ENCODE measurements at regions not wholly inside any gene's neighbourhood (a gene's known extent, or its start where the extent isn't known, plus 50 kb on each side); places are given as distances from the start of the nearest gene placed in this dataset.
A peak's percentile ranks its signal among the peaks of the same experiment; 100 is the strongest.

GRCh38 chr6:113317891-113318574, 539.1 kb upstream of the MARCKS start:
- TF ChIP-seq CTCF (IDR thresholded peaks at IDR 0.05; ENCODE audit: low read depth, low read length) = no peak
- no peak overlapping the region for H3K4me3 ChIP-seq (replicated peaks in 1 of 2; ENCODE audit: low read depth in 2 of 2, low read length in 2 of 2)
- no peak for DNase-seq (ENCODE audit: low read depth in 2 of 2)

- TF ChIP-seq CTCF (IDR thresholded peaks at IDR 0.05; ENCODE audit: low read depth, low read length) = no peak
- peak in 1 of 2 donors; percentile 1 for DNase-seq (ENCODE audit: low read depth in 2 of 2)
These were observed 538.6 kb upstream of the MARCKS start for GRCh38 chr6:113318575-113318917.

GRCh38 chr6:113320653-113321052, 536.5 kb upstream of the MARCKS start:
- no peak overlapping the region for H3K4me3 ChIP-seq (replicated peaks in 1 of 2; ENCODE audit: low read depth in 2 of 2, low read length in 2 of 2)
- DNase-seq (ENCODE audit: low read depth in 2 of 2) = no peak
- no peak for TF ChIP-seq CTCF (IDR thresholded peaks at IDR 0.05; ENCODE audit: low read depth, low read length)

More at GRCh38 chr6:113318575-113318917, 538.6 kb upstream of the MARCKS start:
- no peak overlapping the region for H3K4me3 ChIP-seq (replicated peaks in 1 of 2; ENCODE audit: low read depth in 2 of 2, low read length in 2 of 2)

GRCh38 chr6:113326781-113327180, 530.4 kb upstream of the MARCKS start:
- TF ChIP-seq CTCF (IDR thresholded peaks at IDR 0.05; ENCODE audit: low read depth, low read length) = no peak
- no peak overlapping the region for H3K4me3 ChIP-seq (replicated peaks in 1 of 2; ENCODE audit: low read depth in 2 of 2, low read length in 2 of 2)
- no peak for DNase-seq (ENCODE audit: low read depth in 2 of 2)

- H3K4me3 ChIP-seq (replicated peaks in 1 of 2; ENCODE audit: low read depth in 2 of 2, low read length in 2 of 2) = no peak overlapping the region
- peak; percentile 39 to 69 for DNase-seq (ENCODE audit: low read depth in 2 of 2)
- TF ChIP-seq CTCF (IDR thresholded peaks at IDR 0.05; ENCODE audit: low read depth, low read length) = no peak
These were observed 528.2 kb upstream of the MARCKS start for GRCh38 chr6:113328886-113329381.

GRCh38 chr6:113329942-113330635, 527.1 kb upstream of the MARCKS start:
- TF ChIP-seq CTCF (IDR thresholded peaks at IDR 0.05; ENCODE audit: low read depth, low read length) = no peak
- DNase-seq (ENCODE audit: low read depth in 2 of 2) = no peak
- H3K4me3 ChIP-seq (replicated peaks in 1 of 2; ENCODE audit: low read depth in 2 of 2, low read length in 2 of 2) = no peak overlapping the region

Data from cardiac fibroblast (primary cell).